OCI-LY7 (cell line): ENCODE measurements at regions not wholly inside any gene's neighbourhood (a gene's known extent, or its start where the extent isn't known, plus 50 kb on each side); places are given as distances from the start of the nearest gene placed in this dataset.

Experiments
- EZH2phosphoT487 ChIP-seq: fragments of 200-600 bp; sonication (generic); IDR thresholded peaks from 2 replicates; pipeline ENCODE4 v1.6.1; 2018; ENCODE audit warnings: low read depth, borderline replicate concordance, mild to moderate bottlenecking, mixed run types, antibody characterized with exemption, low read length, moderate library complexity, mixed read lengths
- TF ChIP-seq, protein P1 (sequence below): fragments of 200-600 bp; sonication (generic); conservative IDR thresholded peaks from 2 replicates; pipeline ENCODE4 v1.5.1; 2014; ENCODE audit warnings: mild to moderate bottlenecking, antibody characterized with exemption, low read length, moderate library complexity, mixed read lengths

DNA sequence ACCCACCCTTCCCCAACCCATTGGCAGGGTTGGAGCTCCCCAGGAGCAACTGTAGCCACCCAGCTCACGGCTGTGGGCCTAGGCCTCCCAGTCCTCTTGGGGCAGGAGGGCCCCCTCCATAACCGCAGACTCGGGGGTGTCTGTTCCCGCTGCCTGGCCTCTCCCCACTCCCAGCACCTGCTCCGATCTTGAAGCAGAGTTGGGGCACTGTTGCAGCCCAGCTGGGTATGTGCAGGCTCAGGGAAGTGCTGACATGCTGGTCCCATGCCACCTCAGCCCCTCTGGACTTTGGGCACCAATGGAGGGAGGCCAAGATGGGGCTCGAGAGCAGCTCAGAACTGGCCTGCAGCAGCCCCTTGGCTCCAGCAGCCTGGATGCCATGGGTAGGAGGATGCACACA is 54.8 kb upstream of the KRTAP11-1 start:
- TF ChIP-seq, protein P1, sequence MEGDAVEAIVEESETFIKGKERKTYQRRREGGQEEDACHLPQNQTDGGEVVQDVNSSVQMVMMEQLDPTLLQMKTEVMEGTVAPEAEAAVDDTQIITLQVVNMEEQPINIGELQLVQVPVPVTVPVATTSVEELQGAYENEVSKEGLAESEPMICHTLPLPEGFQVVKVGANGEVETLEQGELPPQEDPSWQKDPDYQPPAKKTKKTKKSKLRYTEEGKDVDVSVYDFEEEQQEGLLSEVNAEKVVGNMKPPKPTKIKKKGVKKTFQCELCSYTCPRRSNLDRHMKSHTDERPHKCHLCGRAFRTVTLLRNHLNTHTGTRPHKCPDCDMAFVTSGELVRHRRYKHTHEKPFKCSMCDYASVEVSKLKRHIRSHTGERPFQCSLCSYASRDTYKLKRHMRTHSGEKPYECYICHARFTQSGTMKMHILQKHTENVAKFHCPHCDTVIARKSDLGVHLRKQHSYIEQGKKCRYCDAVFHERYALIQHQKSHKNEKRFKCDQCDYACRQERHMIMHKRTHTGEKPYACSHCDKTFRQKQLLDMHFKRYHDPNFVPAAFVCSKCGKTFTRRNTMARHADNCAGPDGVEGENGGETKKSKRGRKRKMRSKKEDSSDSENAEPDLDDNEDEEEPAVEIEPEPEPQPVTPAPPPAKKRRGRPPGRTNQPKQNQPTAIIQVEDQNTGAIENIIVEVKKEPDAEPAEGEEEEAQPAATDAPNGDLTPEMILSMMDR: no peak
- no peak for TF ChIP-seq EZH2phosphoT487
